Upper lobe of right lung (tissue), 1 donor: ENCODE measurements at regions not wholly inside any gene's neighbourhood (a gene's known extent, or its start where the extent isn't known, plus 50 kb on each side); places are given as distances from the start of the nearest gene placed in this dataset.

ENCODE experiments used
- ATAC-seq: fragments of 200-7000 bp; cut with Tn5 transposase; one replicate; pipeline ENCODE4 v1.9.1; 2020; ENCODE audit warnings: mild to moderate bottlenecking, moderate library complexity
- DNase-seq: peaks from one replicate; pipeline ENCODE4 v3.0.0-alpha.2; 2020
- H3K27ac ChIP-seq: fragments of 200-600 bp; one replicate; pipeline ENCODE4 v1.8.0; 2022
- H3K27me3 ChIP-seq: fragments of 200-600 bp; one replicate; pipeline ENCODE4 v1.8.0; 2022; ENCODE audit warnings: mild to moderate bottlenecking
- H3K36me3 ChIP-seq: fragments of 200-600 bp; one replicate; pipeline ENCODE4 v1.8.0; 2022
- H3K4me1 ChIP-seq: fragments of 200-600 bp; one replicate; pipeline ENCODE4 v1.8.0; 2022
- H3K4me3 ChIP-seq: fragments of 200-600 bp; one replicate; pipeline ENCODE4 v1.8.0; 2022; ENCODE audit warnings: mild to moderate bottlenecking
- H3K9me3 ChIP-seq: fragments of 200-600 bp; one replicate; pipeline ENCODE4 v1.8.0; 2022
- CTCF ChIP-seq: fragments of 200-600 bp; IDR thresholded peaks from one replicate; pipeline ENCODE4 v1.8.0; 2022; ENCODE audit warnings: antibody characterized with exemption
- intact Hi-C: fragments of 100-400 bp; cut with DNase I; formaldehyde crosslinking; loops from one replicate; pipeline ENCODE4 v1.11.0; 2022
- donor health status: DM: no; HTN: yes; CAD: no; lungs with severe emphysema.

- no peaks in the 10 kb centered on the region for H3K9me3 ChIP-seq
- ATAC-seq, result no peak
- H3K4me3 ChIP-seq, result no peak overlapping the region
- no peaks in the 10 kb centered on the region for H3K36me3 ChIP-seq
- no peak overlapping the region for H3K27ac ChIP-seq
- no peak for TF ChIP-seq CTCF
- DNase-seq, result no peak
- no peaks in the 10 kb centered on the region for H3K4me1 ChIP-seq
- no peaks in the 10 kb centered on the region for H3K27me3 ChIP-seq
- intact Hi-C loops, result no loop called here
These were observed 55.1 kb upstream of the ZPBP start for GRCh38 chr7:50147951-50148808.

GRCh38 chr7:50146692-50147091 is 53.6 kb upstream of the ZPBP start:
- no peaks in the 10 kb centered on the region for H3K9me3 ChIP-seq
- H3K27me3 ChIP-seq, result no peaks in the 10 kb centered on the region
- H3K27ac ChIP-seq, result no peak overlapping the region
- H3K4me1 ChIP-seq, result no peaks in the 10 kb centered on the region
- H3K4me3 ChIP-seq, result no peak overlapping the region
- no peaks in the 10 kb centered on the region for H3K36me3 ChIP-seq
- DNase-seq, result no peak
- no peak for ATAC-seq
- intact Hi-C loops, result no loop called here
- no peak for TF ChIP-seq CTCF

GRCh38 chr7:50145801-50146338 is 52.8 kb upstream of the ZPBP start:
- no peak for TF ChIP-seq CTCF
- no peaks in the 10 kb centered on the region for H3K4me1 ChIP-seq
- no peak overlapping the region for H3K27ac ChIP-seq
- no peak overlapping the region for H3K4me3 ChIP-seq
- H3K9me3 ChIP-seq, result no peaks in the 10 kb centered on the region
- no peaks in the 10 kb centered on the region for H3K36me3 ChIP-seq
- intact Hi-C loops, result no loop called here
- H3K27me3 ChIP-seq, result no peaks in the 10 kb centered on the region
- ATAC-seq, result no peak
- DNase-seq, result no peak

GRCh38 chr7:50145226-50145625 is 52.2 kb upstream of the ZPBP start:
- no peaks in the 10 kb centered on the region for H3K27me3 ChIP-seq
- H3K9me3 ChIP-seq, result no peaks in the 10 kb centered on the region
- H3K4me1 ChIP-seq, result no peaks in the 10 kb centered on the region
- intact Hi-C loops, result no loop called here
- no peak for ATAC-seq
- no peak overlapping the region for H3K27ac ChIP-seq
- no peak for DNase-seq
- no peaks in the 10 kb centered on the region for H3K36me3 ChIP-seq
- no peak overlapping the region for H3K4me3 ChIP-seq
- no peak for TF ChIP-seq CTCF
